ENCODE measurements at regions not wholly inside any gene's neighbourhood (a gene's known extent, or its start where the extent isn't known, plus 50 kb on each side); places are given as distances from the start of the nearest gene placed in this dataset.

GRCh38 chr15:61524086-61524485 lies 295.0 kb upstream of the RORA start:
- ATAC-seq (replicated peaks in 1 of 2) (no peak), DNase-seq (no peak)
- no peaks in the 10 kb centered on the region for H3K36me3 Mint-ChIP-seq (ENCODE audit: insufficient read depth in 2 of 2)
- H3K27ac Mint-ChIP-seq: no peak overlapping the region
- no peak overlapping the region for H3K4me3 Mint-ChIP-seq
- H3K9me3 Mint-ChIP-seq: no peaks in the 10 kb centered on the region
- H3K27me3 Mint-ChIP-seq (ENCODE audit: low read depth): peaks cover 14% of the 10 kb centered on the region
- no peaks in the 10 kb centered on the region for H3K4me1 Mint-ChIP-seq (ENCODE audit: low read depth)

GRCh38 chr15:61522411-61522810 lies 293.3 kb upstream of the RORA start:
- Mint-ChIP-seq H3K9me3 (no peaks in the 10 kb centered on the region), H3K27ac (no peak overlapping the region), H3K36me3 (ENCODE audit: insufficient read depth in 2 of 2) (no peaks in the 10 kb centered on the region), H3K4me3 (no peak overlapping the region), H3K27me3 (ENCODE audit: low read depth) (peaks cover 16% of the 10 kb centered on the region), H3K4me1 (ENCODE audit: low read depth) (no peaks in the 10 kb centered on the region)
- DNase-seq (no peak), ATAC-seq (replicated peaks in 1 of 2) (no peak)

DNA sequence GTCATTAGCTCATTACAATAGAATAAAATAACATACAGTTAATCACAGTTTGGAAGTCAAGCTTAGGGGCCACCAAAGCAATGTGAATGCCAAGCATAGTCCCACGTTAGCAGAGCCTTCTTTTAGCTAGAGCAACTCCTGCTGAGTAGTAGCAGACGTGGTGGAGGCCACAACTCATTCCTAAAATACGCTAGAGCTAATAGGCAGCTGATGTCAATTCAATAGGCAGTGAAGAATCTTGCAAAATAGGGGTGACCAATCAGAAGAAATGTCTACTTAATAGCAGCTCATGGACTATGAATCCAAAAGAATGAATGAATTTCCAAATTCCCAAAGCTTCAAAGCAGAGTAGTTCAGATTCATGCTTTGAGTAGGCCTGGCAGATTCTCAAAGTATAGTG lies 292.9 kb upstream of the RORA start:
- H3K27ac Mint-ChIP-seq: no peak overlapping the region
- peaks cover 20% of the 10 kb centered on the region for H3K27me3 Mint-ChIP-seq (ENCODE audit: low read depth)
- no peaks in the 10 kb centered on the region for H3K4me1 Mint-ChIP-seq (ENCODE audit: low read depth)
- H3K4me3 Mint-ChIP-seq: no peak overlapping the region
- peaks cover 0 to 3% of the 10 kb centered on the region in 2 donors for H3K9me3 Mint-ChIP-seq
- no peaks in the 10 kb centered on the region for H3K36me3 Mint-ChIP-seq (ENCODE audit: insufficient read depth in 2 of 2)
- no peak for DNase-seq
- ATAC-seq (replicated peaks in 1 of 2): no peak

DNA sequence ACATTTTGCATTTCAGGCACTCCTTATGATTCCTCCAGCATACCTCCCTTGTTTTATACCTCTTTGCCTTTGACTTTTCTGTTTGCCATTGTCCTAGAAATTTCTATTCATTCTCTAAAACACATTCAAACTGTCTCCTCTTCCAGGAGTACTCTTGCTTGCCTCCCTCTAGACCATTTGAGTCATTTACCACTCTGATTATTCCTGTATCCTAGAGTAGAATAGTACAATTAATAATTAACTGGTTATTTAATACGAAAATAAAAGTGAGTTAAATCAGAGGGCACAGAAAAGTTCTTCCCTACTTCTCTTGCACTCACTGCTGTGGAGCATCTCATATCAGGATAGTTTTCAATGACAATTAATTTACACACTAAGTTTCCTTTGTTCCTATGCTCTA lies 290.2 kb upstream of the RORA start:
- no peaks in the 10 kb centered on the region for H3K36me3 Mint-ChIP-seq (ENCODE audit: insufficient read depth in 2 of 2)
- no peaks in the 10 kb centered on the region for H3K4me1 Mint-ChIP-seq (ENCODE audit: low read depth)
- H3K27ac Mint-ChIP-seq: no peak overlapping the region
- ATAC-seq (replicated peaks in 1 of 2): no peak
- H3K27me3 Mint-ChIP-seq (ENCODE audit: low read depth): peaks cover 14% of the 10 kb centered on the region
- no peak overlapping the region for H3K4me3 Mint-ChIP-seq
- DNase-seq: no peak
- peaks cover 0 to 3% of the 10 kb centered on the region in 2 donors for H3K9me3 Mint-ChIP-seq

DNA sequence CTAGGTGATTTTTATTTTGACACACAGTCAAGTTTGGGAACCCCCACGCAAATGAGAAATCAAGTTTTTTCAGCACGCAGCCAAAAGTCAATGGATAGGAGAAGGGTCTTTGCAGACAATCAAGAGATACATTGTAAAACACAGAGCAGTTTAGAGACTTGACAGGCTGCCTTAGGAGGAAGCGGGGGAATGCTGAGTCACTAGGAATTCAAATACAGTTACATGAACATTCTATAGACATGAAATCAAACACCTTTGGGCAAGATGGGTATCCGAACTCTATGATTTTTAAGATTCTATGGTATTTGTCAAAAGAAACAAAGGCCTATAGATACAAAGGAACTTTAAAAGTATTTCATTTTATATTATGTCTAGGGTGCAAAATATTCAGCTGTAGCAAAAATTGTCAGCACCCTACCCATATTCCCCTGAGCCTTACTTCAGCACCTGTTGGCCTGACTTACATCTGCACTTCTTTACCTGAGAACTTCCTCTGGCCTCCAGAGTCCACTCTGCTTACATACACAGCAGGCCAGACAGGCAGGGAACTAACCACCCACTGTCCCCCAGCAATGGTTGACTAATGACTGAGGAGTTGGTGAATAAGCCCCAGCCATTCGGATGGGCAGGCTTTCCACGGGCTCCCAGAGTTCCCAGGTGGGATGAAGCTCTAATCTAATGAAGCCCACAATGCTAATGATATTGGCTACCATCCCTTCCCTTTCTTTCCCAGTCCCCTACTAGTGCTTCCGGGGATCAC lies 289.3 kb upstream of the RORA start:
- Mint-ChIP-seq H3K4me3 (no peak overlapping the region), H3K9me3 (peaks cover 0 to 3% of the 10 kb centered on the region in 2 donors), H3K4me1 (ENCODE audit: low read depth) (no peaks in the 10 kb centered on the region), H3K36me3 (ENCODE audit: insufficient read depth in 2 of 2) (no peaks in the 10 kb centered on the region), H3K27me3 (ENCODE audit: low read depth) (peaks cover 14% of the 10 kb centered on the region), H3K27ac (no peak overlapping the region)
- no peak for ATAC-seq (replicated peaks in 1 of 2)
- no peak for DNase-seq

- H3K27ac Mint-ChIP-seq: no peak overlapping the region
- peaks cover 14% of the 10 kb centered on the region for H3K27me3 Mint-ChIP-seq (ENCODE audit: low read depth)
- H3K4me1 Mint-ChIP-seq (ENCODE audit: low read depth): no peaks in the 10 kb centered on the region
- DNase-seq: no peak
- H3K4me3 Mint-ChIP-seq: no peak overlapping the region
- no peaks in the 10 kb centered on the region for H3K36me3 Mint-ChIP-seq (ENCODE audit: insufficient read depth in 2 of 2)
- H3K9me3 Mint-ChIP-seq: peaks cover 0 to 3% of the 10 kb centered on the region in 2 donors
- ATAC-seq (replicated peaks in 1 of 2): no peak
These were observed 288.7 kb upstream of the RORA start for GRCh38 chr15:61517776-61518175.

DNA sequence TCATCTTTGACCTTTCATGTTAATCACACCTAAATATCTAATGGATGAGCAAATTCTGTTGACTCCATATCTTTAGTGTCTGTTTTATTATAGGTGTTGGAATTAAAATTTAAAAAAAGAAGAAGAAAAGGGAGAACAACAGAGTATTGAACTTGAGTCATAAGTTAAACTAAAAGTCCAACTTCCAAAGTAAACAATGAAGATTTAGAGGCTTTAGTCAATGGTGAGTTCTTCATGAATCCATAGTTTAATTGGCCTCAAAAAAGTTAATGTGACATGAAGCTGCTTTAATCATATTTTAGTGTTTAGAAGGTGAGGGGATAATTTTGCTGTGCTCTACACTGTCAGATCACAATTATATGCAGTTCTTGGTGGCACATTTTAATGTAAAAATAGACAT lies 288.2 kb upstream of the RORA start:
- Mint-ChIP-seq H3K27ac (no peak overlapping the region), H3K4me1 (ENCODE audit: low read depth) (no peaks in the 10 kb centered on the region), H3K36me3 (ENCODE audit: insufficient read depth in 2 of 2) (no peaks in the 10 kb centered on the region), H3K4me3 (no peak overlapping the region), H3K9me3 (peaks cover 0 to 3% of the 10 kb centered on the region in 2 donors), H3K27me3 (ENCODE audit: low read depth) (peaks cover 14% of the 10 kb centered on the region)
- ATAC-seq (replicated peaks in 1 of 2): no peak
- no peak for DNase-seq

DNA sequence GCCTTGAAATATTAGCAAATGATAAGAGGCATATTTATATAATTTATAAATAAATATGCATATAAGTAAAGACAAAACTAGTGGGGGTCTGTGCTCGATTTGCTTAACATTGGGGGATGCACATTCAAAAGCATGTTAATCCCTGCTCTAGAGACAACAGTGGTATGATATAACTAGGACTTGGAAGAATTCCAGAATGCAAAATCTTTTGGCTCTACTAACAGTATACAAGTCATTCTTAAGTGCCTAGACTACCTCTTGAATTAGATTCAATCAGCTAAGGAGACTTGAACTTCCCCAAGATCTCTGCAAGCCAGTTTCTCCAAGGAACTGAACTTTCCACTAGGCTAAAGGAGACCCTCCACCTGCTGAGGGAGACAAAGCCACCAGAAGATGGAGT lies 282.7 kb upstream of the RORA start:
- no peaks in the 10 kb centered on the region for H3K36me3 Mint-ChIP-seq (ENCODE audit: insufficient read depth in 2 of 2)
- DNase-seq: no peak
- ATAC-seq (replicated peaks in 1 of 2): no peak
- H3K4me1 Mint-ChIP-seq (ENCODE audit: low read depth): no peaks in the 10 kb centered on the region
- H3K27ac Mint-ChIP-seq: no peak overlapping the region
- H3K9me3 Mint-ChIP-seq: no peaks in the 10 kb centered on the region
- H3K27me3 Mint-ChIP-seq (ENCODE audit: low read depth): peaks cover 8% of the 10 kb centered on the region
- no peak overlapping the region for H3K4me3 Mint-ChIP-seq

GRCh38 chr15:61511089-61511488 lies 282.0 kb upstream of the RORA start:
- no peak overlapping the region for H3K4me3 Mint-ChIP-seq
- no peaks in the 10 kb centered on the region for H3K4me1 Mint-ChIP-seq (ENCODE audit: low read depth)
- no peak overlapping the region for H3K27ac Mint-ChIP-seq
- DNase-seq (no peak), ATAC-seq (replicated peaks in 1 of 2) (no peak)
- H3K27me3 Mint-ChIP-seq (ENCODE audit: low read depth): peaks cover 12% of the 10 kb centered on the region
- no peaks in the 10 kb centered on the region for H3K9me3 Mint-ChIP-seq
- no peaks in the 10 kb centered on the region for H3K36me3 Mint-ChIP-seq (ENCODE audit: insufficient read depth in 2 of 2)

DNA sequence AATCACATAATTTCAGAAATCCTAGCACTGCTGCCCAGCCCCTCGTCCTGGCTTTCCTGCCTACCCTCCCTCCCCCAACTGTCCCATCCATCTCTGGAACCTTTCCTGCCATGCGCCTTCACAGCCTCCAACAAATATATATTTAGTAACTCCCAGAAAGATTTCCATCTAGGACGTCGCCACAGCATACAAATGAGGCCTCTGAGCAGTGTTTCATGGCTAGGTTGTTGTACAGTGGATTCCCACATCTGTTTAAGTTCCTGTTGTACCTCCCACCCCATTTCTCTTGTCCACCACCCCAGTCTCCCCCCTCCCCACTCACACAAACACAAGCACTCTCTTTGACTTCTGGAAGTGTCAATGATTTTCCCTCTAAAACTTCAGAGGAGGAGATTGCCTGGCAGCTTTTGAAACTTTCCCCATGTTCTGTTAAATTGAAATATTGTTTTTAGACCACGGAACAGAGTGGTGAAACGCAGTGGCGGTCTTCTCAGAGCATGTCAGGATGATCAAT lies 280.3 kb upstream of the RORA start:
- H3K4me1 Mint-ChIP-seq (ENCODE audit: low read depth): no peaks in the 10 kb centered on the region
- no peaks in the 10 kb centered on the region for H3K9me3 Mint-ChIP-seq
- H3K27ac Mint-ChIP-seq: no peak overlapping the region
- no peaks in the 10 kb centered on the region for H3K36me3 Mint-ChIP-seq (ENCODE audit: insufficient read depth in 2 of 2)
- DNase-seq: no peak
- H3K4me3 Mint-ChIP-seq: no peak overlapping the region
- ATAC-seq (replicated peaks in 1 of 2): no peak
- peaks cover 12% of the 10 kb centered on the region for H3K27me3 Mint-ChIP-seq (ENCODE audit: low read depth)

DNA sequence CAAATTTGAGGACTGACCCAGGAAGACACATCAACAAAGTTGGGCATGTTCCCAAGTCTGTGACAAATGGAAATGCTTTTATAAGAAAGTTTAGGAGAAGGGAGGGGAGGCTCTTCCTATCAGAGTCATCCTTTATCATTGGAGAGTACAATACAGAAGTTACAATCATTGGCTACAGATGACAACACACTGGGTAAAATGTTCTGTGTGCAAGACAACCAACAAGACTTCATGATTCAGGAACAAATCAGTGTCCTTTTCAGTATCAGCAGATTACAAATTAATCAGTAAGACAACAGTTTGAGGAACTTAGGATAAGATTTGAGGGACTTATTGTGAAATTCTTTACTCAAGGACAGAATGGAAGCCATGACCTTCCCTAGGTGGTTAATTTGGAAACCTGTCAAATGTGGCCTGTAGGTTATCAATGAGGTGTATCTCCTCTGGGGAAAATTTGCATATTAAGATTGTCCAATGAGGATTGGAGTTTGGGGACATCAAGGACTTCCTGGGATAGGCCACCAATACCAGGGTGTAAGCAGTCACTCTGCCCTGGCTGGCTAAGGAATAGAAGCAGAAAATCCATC lies 274.4 kb upstream of the RORA start:
- Mint-ChIP-seq H3K36me3 (ENCODE audit: insufficient read depth in 2 of 2) (no peaks in the 10 kb centered on the region), H3K27ac (no peak overlapping the region), H3K27me3 (ENCODE audit: low read depth) (peaks cover 41% of the 10 kb centered on the region), H3K9me3 (no peaks in the 10 kb centered on the region), H3K4me3 (no peak overlapping the region), H3K4me1 (ENCODE audit: low read depth) (no peaks in the 10 kb centered on the region)
- ATAC-seq (replicated peaks in 1 of 2): no peak
- no peak for DNase-seq

DNA sequence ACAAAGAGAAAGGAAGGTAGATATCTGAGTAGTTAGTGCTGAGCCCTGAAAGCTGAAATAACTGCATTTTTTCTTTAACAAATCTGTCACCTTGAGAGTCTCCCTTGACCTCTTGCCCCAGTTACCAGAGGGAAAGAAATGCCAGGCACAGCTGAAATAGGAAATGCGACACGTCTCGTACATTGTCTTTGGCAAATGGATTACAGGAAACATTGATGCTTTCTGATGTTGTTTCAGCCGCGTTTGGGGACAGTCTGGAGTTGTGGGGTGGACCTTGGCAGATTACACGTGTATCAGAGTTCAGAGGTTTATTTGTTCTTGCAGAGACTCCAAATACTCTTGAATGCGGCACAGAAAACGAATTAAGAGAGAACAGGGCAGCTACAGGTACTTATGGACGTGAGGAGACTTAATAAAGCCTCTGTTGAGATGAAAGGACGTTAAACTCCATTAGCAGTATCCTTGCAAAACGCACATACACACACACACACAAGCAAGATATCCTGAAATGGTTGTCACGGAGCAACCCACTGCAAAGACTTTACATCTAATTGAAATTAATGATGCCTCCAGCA lies 272.8 kb upstream of the RORA start:
- H3K9me3 Mint-ChIP-seq: no peaks in the 10 kb centered on the region
- no peak for ATAC-seq (replicated peaks in 1 of 2)
- no peaks in the 10 kb centered on the region for H3K4me1 Mint-ChIP-seq (ENCODE audit: low read depth)
- H3K27ac Mint-ChIP-seq: no peak overlapping the region
- H3K27me3 Mint-ChIP-seq (ENCODE audit: low read depth): peaks cover 42% of the 10 kb centered on the region
- no peak for DNase-seq
- no peak overlapping the region for H3K4me3 Mint-ChIP-seq
- no peaks in the 10 kb centered on the region for H3K36me3 Mint-ChIP-seq (ENCODE audit: insufficient read depth in 2 of 2)

DNA sequence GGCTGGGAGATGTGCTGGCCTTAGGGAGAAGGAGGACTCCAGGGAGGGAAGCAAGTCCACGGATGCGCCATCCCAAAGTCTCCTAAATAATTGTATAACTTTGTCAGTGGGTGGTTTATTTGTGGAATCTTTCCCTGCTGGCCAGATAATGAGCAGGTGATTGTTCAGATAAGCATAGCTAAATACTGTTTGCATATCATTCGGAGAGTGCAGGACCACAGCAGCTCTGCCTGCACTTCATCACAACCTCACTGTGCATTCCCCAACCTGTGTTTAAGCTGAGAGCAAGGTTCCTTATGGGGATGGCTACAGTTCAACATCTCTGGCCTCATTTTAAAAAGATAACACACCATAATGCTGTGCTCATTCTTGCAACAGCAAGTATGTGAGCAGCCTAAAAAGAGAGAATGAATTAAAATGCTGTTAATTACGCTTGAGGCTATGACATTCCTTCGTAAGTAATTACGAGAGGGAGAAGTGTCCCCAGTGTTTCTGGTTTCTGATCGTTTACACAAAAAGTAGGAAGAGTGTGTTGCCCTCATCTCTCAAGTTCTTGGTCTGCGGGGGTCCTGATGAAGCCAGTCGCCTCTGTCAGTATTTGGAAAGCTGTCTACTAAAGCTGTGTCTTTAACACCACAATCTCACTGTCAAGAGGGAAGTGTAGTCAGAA lies 272.0 kb upstream of the RORA start:
- H3K27me3 Mint-ChIP-seq (ENCODE audit: low read depth): peaks cover 40% of the 10 kb centered on the region
- no peaks in the 10 kb centered on the region for H3K4me1 Mint-ChIP-seq (ENCODE audit: low read depth)
- H3K27ac Mint-ChIP-seq: no peak overlapping the region
- H3K9me3 Mint-ChIP-seq: no peaks in the 10 kb centered on the region
- ATAC-seq (replicated peaks in 1 of 2) (no peak), DNase-seq (no peak)
- H3K4me3 Mint-ChIP-seq: no peak overlapping the region
- no peaks in the 10 kb centered on the region for H3K36me3 Mint-ChIP-seq (ENCODE audit: insufficient read depth in 2 of 2)
